A549 (cell line): ENCODE measurements at regions not wholly inside any gene's neighbourhood (a gene's known extent, or its start where the extent isn't known, plus 50 kb on each side); places are given as distances from the start of the nearest gene placed in this dataset.

Source experiments
- ATAC-seq, 2 experiments: fragments of 200-7000 bp in 1 of 2; fragments of >200 bp in 1 of 2; cut with Nextera tagmentation in 1 of 2; cut with Tn5 transposase in 1 of 2; 3 replicates each; pipeline versions ENCODE4 v1.8.0 to v1.9.1; 2018 to 2020; ENCODE audit warnings: mild to moderate bottlenecking in 1 of 2, moderate library complexity in 1 of 2
- CTCF ChIA-PET: fragments of 300-600 bp; sonication (Branson Sonifier 250); formaldehyde crosslinking; extraction: SDS; loops from one replicate; lab custom pipeline; 2021; ENCODE audit warnings: antibody characterized with exemption, inconsistent platforms; lab: Yijun Ruan, JAX
- POLR2A ChIA-PET: fragments of 350-600 bp; formaldehyde crosslinking; extraction: SDS; loops from one replicate; lab custom pipeline; 2021; ENCODE audit warnings: antibody characterized with exemption, inconsistent platforms; lab: Yijun Ruan, JAX
- DNase-seq, 2 experiments: peaks; one replicate each; pipeline versions ENCODE4 v3.0.0 to v3.0.0-alpha.2; 2011 to 2016; ENCODE audit warnings: low read depth in 1 of 2, low spot score in 1 of 2
- FAIRE-seq: peaks from 2 replicates; lab custom pipeline; 2011; peaks lifted over from hg19 to GRCh38; lab: Jason Lieb, UNC
- H3K27ac ChIP-seq, 2 experiments: fragments of >200 bp; sonication (Bioruptor Twin); formaldehyde crosslinking; 3 replicates each; pipeline ENCODE4 v1.5.1; 2016 to 2017
- H3K4me1 ChIP-seq: fragments of >200 bp; sonication (Bioruptor Twin); formaldehyde crosslinking; 3 replicates; pipeline ENCODE4 v1.6.1; 2016
- H3K4me2 ChIP-seq: fragments of >200 bp; sonication (Bioruptor Twin); formaldehyde crosslinking; 3 replicates; pipeline ENCODE4 v1.6.1; 2016
- H3K4me3 ChIP-seq: fragments of >200 bp; sonication (Bioruptor Twin); formaldehyde crosslinking; 3 replicates; pipeline ENCODE4 v1.5.1; 2016
- H3K9me3 ChIP-seq: fragments of >200 bp; sonication (Bioruptor Twin); formaldehyde crosslinking; 3 replicates; pipeline ENCODE4 v1.6.1; 2016
- CBX2 ChIP-seq: fragments of 200-600 bp; sonication (generic); IDR thresholded peaks from 2 replicates; pipeline ENCODE4 v1.6.1; 2016; ENCODE audit warnings: low read depth, mild to moderate bottlenecking, borderline replicate concordance
- E2F6 ChIP-seq: IDR thresholded peaks from 2 replicates; pipeline ENCODE4 v1.6.1; 2012; ENCODE audit warnings: low read depth, borderline replicate concordance
- ELK1 ChIP-seq: fragments of 150-350 bp; IDR thresholded peaks from 2 replicates; pipeline ENCODE4 v1.6.1; 2014; ENCODE audit warnings: low read depth, mild to moderate bottlenecking, low read length
- ESRRA ChIP-seq: fragments of 150-350 bp; IDR thresholded peaks from 2 replicates; pipeline ENCODE4 v1.6.1; 2014; ENCODE audit warnings: mild to moderate bottlenecking, low read length, borderline replicate concordance
- FOSL2 ChIP-seq, 2 experiments: fragments of 450-650 bp in 1 of 2; fragments of >200 bp in 1 of 2; sonication (Bioruptor Twin) in 1 of 2; formaldehyde crosslinking; IDR thresholded peaks; 2 replicates each; pipeline versions ENCODE4 v1.5.0 to v1.6.1; 2016 to 2020; ENCODE audit warnings: mild to moderate bottlenecking in 1 of 2, moderate library complexity in 1 of 2
- HES2 ChIP-seq: fragments of >200 bp; sonication (Bioruptor Twin); formaldehyde crosslinking; IDR thresholded peaks from 2 replicates; pipeline ENCODE4 v1.6.1; 2016
- HEYL ChIP-seq: fragments of 250-450 bp; sonication (Bioruptor Pico); IDR thresholded peaks from 2 replicates; pipeline ENCODE4 v1.8.0; 2021; ENCODE audit warnings: mild to moderate bottlenecking, moderate library complexity
- HOXA7 ChIP-seq: fragments of 250-450 bp; sonication (Bioruptor Pico); IDR thresholded peaks from 2 replicates; pipeline ENCODE4 v1.5.0; 2020; ENCODE audit warnings: mild to moderate bottlenecking, moderate library complexity
- HOXB13 ChIP-seq: fragments of 250-450 bp; sonication (Bioruptor Pico); IDR thresholded peaks from 2 replicates; pipeline ENCODE4 v1.5.0; 2020; ENCODE audit warnings: low read depth, mild to moderate bottlenecking, moderate library complexity
- HOXB5 ChIP-seq: fragments of 250-450 bp; sonication (Bioruptor Pico); IDR thresholded peaks from 2 replicates; pipeline ENCODE4 v1.5.0; 2020; ENCODE audit warnings: mild to moderate bottlenecking, moderate library complexity
- KDM1A ChIP-seq: fragments of 200-600 bp; sonication (generic); IDR thresholded peaks from 2 replicates; pipeline ENCODE4 v1.6.1; 2016; ENCODE audit warnings: low read depth, mild to moderate bottlenecking
- KDM5A ChIP-seq: fragments of 200-600 bp; sonication (generic); IDR thresholded peaks from 2 replicates; pipeline ENCODE4 v1.6.1; 2016; ENCODE audit warnings: antibody characterized with exemption, mild to moderate bottlenecking
- MAZ ChIP-seq: fragments of 150-350 bp; IDR thresholded peaks from 2 replicates; pipeline ENCODE4 v1.6.1; 2014; ENCODE audit warnings: antibody characterized with exemption, low read depth, low read length, borderline replicate concordance
- NFE2L2 ChIP-seq: fragments of 150-350 bp; conservative IDR thresholded peaks from 2 replicates; pipeline ENCODE4 v1.6.1; 2014; ENCODE audit warnings: low read length
- PBX3 ChIP-seq: IDR thresholded peaks from 2 replicates; pipeline ENCODE4 v1.6.1; 2012
- RARB ChIP-seq: fragments of 250-450 bp; sonication (Bioruptor Pico); IDR thresholded peaks from 2 replicates; pipeline ENCODE4 v1.8.0; 2021; ENCODE audit warnings: mild to moderate bottlenecking, moderate library complexity
- RCOR1 ChIP-seq: fragments of 150-350 bp; IDR thresholded peaks from 2 replicates; pipeline ENCODE4 v1.6.1; 2014; ENCODE audit warnings: antibody characterized with exemption, low read length, low read depth
- REST ChIP-seq: fragments of 200-600 bp; sonication (generic); IDR thresholded peaks from 2 replicates; pipeline ENCODE4 v1.6.1; 2016; ENCODE audit warnings: antibody characterized with exemption, mild to moderate bottlenecking, moderate library complexity
- RFX5 ChIP-seq: fragments of 450-650 bp; IDR thresholded peaks from 2 replicates; pipeline ENCODE4 v1.7.1; 2014; ENCODE audit warnings: antibody characterized with exemption, mild to moderate bottlenecking, moderate library complexity
- SREBF2 ChIP-seq: fragments of 450-650 bp; IDR thresholded peaks from 2 replicates; pipeline ENCODE4 v1.6.1; 2014; ENCODE audit warnings: mild to moderate bottlenecking, moderate library complexity
- TP53 ChIP-seq: fragments of 250-450 bp; sonication (Bioruptor Pico); IDR thresholded peaks from 2 replicates; pipeline ENCODE4 v1.5.0; 2021; ENCODE audit warnings: mild to moderate bottlenecking, moderate library complexity
- ZC3H11A ChIP-seq: fragments of 450-650 bp; IDR thresholded peaks from 2 replicates; pipeline ENCODE4 v1.6.1; 2014; ENCODE audit warnings: antibody characterized with exemption, mild to moderate bottlenecking
- ZNF302 ChIP-seq: fragments of 250-450 bp; sonication (Bioruptor Pico); IDR thresholded peaks from 2 replicates; pipeline ENCODE4 v1.9.0; 2021; ENCODE audit warnings: inconsistent platforms, mild to moderate bottlenecking, moderate library complexity
- WGBS: methylation state at CpG from one replicate; pipeline ENCODE4 v1.1.6; 2017; ENCODE audit errors: missing lambda C conversion rate; 5-methylcytosine and 5-hydroxymethylcytosine counted together

- TF ChIP-seq MAZ (no peak), FOSL2 (IDR thresholded peaks at IDR 0.05) (no peak), FOSL2 (CRISPR knock-in tag; IDR thresholded peaks at IDR 0.05) (no peak), RARB (CRISPR knock-in tag) (no peak), TP53 (CRISPR knock-in tag) (no peak)
These were observed 231.2 kb upstream of the F9 start (continued) for GRCh38 chrX:139299309-139299708.

- no peak for FAIRE-seq
- no peak for ATAC-seq
- TF ChIP-seq RFX5 = no peak
- no peak for TF ChIP-seq HOXB5 (CRISPR knock-in tag)
- TF ChIP-seq REST = no peak
- TF ChIP-seq ELK1 = no peak
- no peak for TF ChIP-seq ESRRA
- TF ChIP-seq HEYL (CRISPR knock-in tag) = no peak
These were observed 232.1 kb upstream of the F9 start for GRCh38 chrX:139298437-139298836.

GRCh38 chrX:139297638-139298037 lies 232.9 kb upstream of the F9 start:
- H3K4me3 ChIP-seq = no peak overlapping the region
- TF ChIP-seq KDM5A = no peak
- TF ChIP-seq, all 56 proteins: peak for 0
- H3K9me3 ChIP-seq = no peaks in the 10 kb centered on the region
- ATAC-seq (no peak), DNase-seq (no peak), FAIRE-seq (no peak)
- WGBS = 0% methylated on average over 1 of the region's 1 CpG
- H3K27ac ChIP-seq = no peak overlapping the region
- ChIA-PET CTCF (no interaction called here), POLR2A (no interaction called here)
- no peaks in the 10 kb centered on the region for H3K4me1 ChIP-seq
- no peak overlapping the region for H3K4me2 ChIP-seq

More at GRCh38 chrX:139298437-139298836, 232.1 kb upstream of the F9 start:
- POLR2A ChIA-PET = no interaction called here
- Histone ChIP-seq H3K4me2 (no peak overlapping the region), H3K4me1 (no peaks in the 10 kb centered on the region), H3K9me3 (no peaks in the 10 kb centered on the region), H3K4me3 (no peak overlapping the region), H3K27ac (no peak overlapping the region)
- DNase-seq = no peak
- CTCF ChIA-PET = no interaction called here

GRCh38 chrX:139293991-139294390 lies 236.5 kb upstream of the F9 start:
- ATAC-seq = no peak
- Histone ChIP-seq H3K4me1 (no peaks in the 10 kb centered on the region), H3K4me2 (no peak overlapping the region), H3K4me3 (no peak overlapping the region), H3K9me3 (no peaks in the 10 kb centered on the region), H3K27ac (no peak overlapping the region)
- POLR2A ChIA-PET = no interaction called here
- FAIRE-seq = no peak
- 6% methylated on average over 4 of the region's 4 CpGs for WGBS
- CTCF ChIA-PET = no interaction called here
- DNase-seq = no peak
- TF ChIP-seq ZC3H11A = no peak
- no peak for TF ChIP-seq HES2
- TF ChIP-seq NFE2L2 = no peak
- TF ChIP-seq PBX3 = no peak
- TF ChIP-seq ZNF302 = no peak
- no peak for TF ChIP-seq KDM1A
- TF ChIP-seq CBX2 = no peak
- TF ChIP-seq FOSL2 (IDR thresholded peaks at IDR 0.05) = no peak
- TF ChIP-seq FOSL2 (CRISPR knock-in tag; IDR thresholded peaks at IDR 0.05) = no peak
- TF ChIP-seq RCOR1 = no peak
- no peak for TF ChIP-seq HOXB5 (CRISPR knock-in tag)
- TF ChIP-seq ESRRA = no peak
- TF ChIP-seq E2F6 = no peak
- no peak for TF ChIP-seq HOXB13 (CRISPR knock-in tag)
- no peak for TF ChIP-seq HOXA7 (CRISPR knock-in tag)
- TF ChIP-seq SREBF2 = no peak
